Adrenal gland (tissue), 5 donors: ENCODE measurements at regions not wholly inside any gene's neighbourhood (a gene's known extent, or its start where the extent isn't known, plus 50 kb on each side); places are given as distances from the start of the nearest gene placed in this dataset.

Experiments used
- POLR2A ChIP-seq, 2 donors: fragments of 450-650 bp; IDR thresholded peaks; one replicate each; pipeline ENCODE4 v1.6.1; 2017; ENCODE audit warnings: antibody characterized with exemption in 2 of 2, mild to moderate bottlenecking in 2 of 2, moderate library complexity in 1 of 2
- TF ChIP-seq, protein P1 (sequence below), 6 experiments: fragments of 450-650 bp in 4 of 6; fragments of 200-600 bp in 2 of 6; sonication (generic) in 1 of 6; IDR thresholded peaks; 1 replicate in 5 of 6; 2 replicates in 1 of 6; pipeline versions ENCODE4 v1.5.1 to v1.8.0; 2016 to 2021; ENCODE audit warnings: antibody characterized with exemption in 6 of 6, mild to moderate bottlenecking in 2 of 6, moderate library complexity in 1 of 6
- donor health status: DM: no; HTN: no; CAD: no.

DNA sequence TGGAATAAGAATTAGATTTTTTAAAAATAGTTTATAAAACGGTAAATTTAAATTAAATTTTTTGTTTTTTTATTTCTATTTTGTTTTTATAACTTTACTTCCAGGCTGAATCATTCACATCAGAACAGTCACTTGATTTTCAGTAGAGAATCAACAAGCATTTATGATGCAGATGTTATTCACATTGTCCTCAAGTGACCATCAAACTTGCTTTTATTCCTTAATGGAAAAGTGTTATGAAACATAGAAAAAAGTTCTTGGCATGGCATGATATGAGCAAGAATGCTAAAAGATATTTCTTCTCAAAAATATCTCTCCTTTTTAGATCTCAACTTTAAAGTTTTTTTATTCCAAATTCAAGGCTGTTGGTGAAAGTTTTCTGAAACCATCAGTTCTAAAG is 70.9 kb upstream of the TGFBR2 start:
- no peak for TF ChIP-seq POLR2A (IDR thresholded peaks at IDR 0.05)
- TF ChIP-seq, protein P1, sequence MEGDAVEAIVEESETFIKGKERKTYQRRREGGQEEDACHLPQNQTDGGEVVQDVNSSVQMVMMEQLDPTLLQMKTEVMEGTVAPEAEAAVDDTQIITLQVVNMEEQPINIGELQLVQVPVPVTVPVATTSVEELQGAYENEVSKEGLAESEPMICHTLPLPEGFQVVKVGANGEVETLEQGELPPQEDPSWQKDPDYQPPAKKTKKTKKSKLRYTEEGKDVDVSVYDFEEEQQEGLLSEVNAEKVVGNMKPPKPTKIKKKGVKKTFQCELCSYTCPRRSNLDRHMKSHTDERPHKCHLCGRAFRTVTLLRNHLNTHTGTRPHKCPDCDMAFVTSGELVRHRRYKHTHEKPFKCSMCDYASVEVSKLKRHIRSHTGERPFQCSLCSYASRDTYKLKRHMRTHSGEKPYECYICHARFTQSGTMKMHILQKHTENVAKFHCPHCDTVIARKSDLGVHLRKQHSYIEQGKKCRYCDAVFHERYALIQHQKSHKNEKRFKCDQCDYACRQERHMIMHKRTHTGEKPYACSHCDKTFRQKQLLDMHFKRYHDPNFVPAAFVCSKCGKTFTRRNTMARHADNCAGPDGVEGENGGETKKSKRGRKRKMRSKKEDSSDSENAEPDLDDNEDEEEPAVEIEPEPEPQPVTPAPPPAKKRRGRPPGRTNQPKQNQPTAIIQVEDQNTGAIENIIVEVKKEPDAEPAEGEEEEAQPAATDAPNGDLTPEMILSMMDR (IDR thresholded peaks at IDR 0.05) = no peak
